ENCODE measurements at regions not wholly inside any gene's neighbourhood (a gene's known extent, or its start where the extent isn't known, plus 50 kb on each side); places are given as distances from the start of the nearest gene placed in this dataset.
"Not testable (repeated sequence)": the region's sequence is repeated elsewhere in the genome, so short reads cannot be mapped to it uniquely, and the experiment has no call there.

- DNase-seq = peak; percentile 77
Observed at GRCh38 chr5:42949348-42950115, 90.6 kb downstream of the ANXA2R start.

GRCh38 chr5:42948961-42949347, 91.2 kb downstream of the ANXA2R start:
- no peak for DNase-seq

- DNase-seq = no peak
Observed at GRCh38 chr5:42944989-42945388, 95.1 kb downstream of the ANXA2R start.

- no peak for DNase-seq
Observed at GRCh38 chr5:42943931-42944631, 96.0 kb downstream of the ANXA2R start.

GRCh38 chr5:42940853-42941252, 99.3 kb downstream of the ANXA2R start:
- DNase-seq = no peak

- not testable (repeated sequence) for DNase-seq
Observed at GRCh38 chr5:42932011-42932410, 108.1 kb downstream of the ANXA2R start.

- DNase-seq = not testable (repeated sequence)
Observed at GRCh38 chr5:42931451-42931850, 108.7 kb downstream of the ANXA2R start.

- no peak for DNase-seq
Observed at GRCh38 chr5:42930934-42931333, 109.2 kb downstream of the ANXA2R start.

GRCh38 chr5:42929871-42930270, 110.2 kb downstream of the ANXA2R start:
- DNase-seq = no peak

GRCh38 chr5:42927730-42928129, 112.4 kb downstream of the ANXA2R start:
- no peak for DNase-seq

GRCh38 chr5:42924686-42925085, 113.0 kb upstream of the SELENOP start:
- DNase-seq = no peak

GRCh38 chr5:42924226-42924625, 112.5 kb upstream of the SELENOP start:
- no peak for DNase-seq

GRCh38 chr5:42923710-42924109, 112.0 kb upstream of the SELENOP start:
- DNase-seq = no peak

GRCh38 chr5:42919600-42919999, 107.9 kb upstream of the SELENOP start:
- DNase-seq = no peak

GRCh38 chr5:42915306-42915866, 103.7 kb upstream of the SELENOP start:
- no peak for DNase-seq

- DNase-seq = peak; percentile 26
Observed at GRCh38 chr5:42912184-42912798, 100.6 kb upstream of the SELENOP start.

- peak; percentile 95 for DNase-seq
Observed at GRCh38 chr5:42908509-42909488, 97.1 kb upstream of the SELENOP start.

GRCh38 chr5:42908086-42908485, 96.4 kb upstream of the SELENOP start:
- DNase-seq = peak; percentile 30

GRCh38 chr5:42905827-42906226, 94.1 kb upstream of the SELENOP start:
- no peak for DNase-seq

GRCh38 chr5:42900734-42901133, 89.0 kb upstream of the SELENOP start:
- no peak for DNase-seq

- DNase-seq = no peak
Observed at GRCh38 chr5:42898760-42899159, 87.1 kb upstream of the SELENOP start.

- DNase-seq = no peak
Observed at GRCh38 chr5:42896523-42896922, 84.8 kb upstream of the SELENOP start.
